SK-N-SH treated with all-trans-retinoic acid at 6 μM for 48 hours (cell line): ENCODE measurements at regions not wholly inside any gene's neighbourhood (a gene's known extent, or its start where the extent isn't known, plus 50 kb on each side); places are given as distances from the start of the nearest gene placed in this dataset.

Experiments used
- BACH2 ChIP-seq: fragments of 250-450 bp; sonication (Bioruptor Pico); IDR thresholded peaks from 2 replicates; pipeline ENCODE4 v1.9.0; 2021; ENCODE audit warnings: mild to moderate bottlenecking, borderline replicate concordance
- CREB5 ChIP-seq: fragments of 250-450 bp; sonication (Bioruptor Pico); IDR thresholded peaks from 2 replicates; pipeline ENCODE4 v1.5.1; 2020; ENCODE audit warnings: low read depth, mild to moderate bottlenecking, moderate library complexity
- CSRNP3 ChIP-seq: fragments of 250-450 bp; sonication (Bioruptor Pico); IDR thresholded peaks from 2 replicates; pipeline ENCODE4 v1.5.1; 2021; ENCODE audit warnings: mild to moderate bottlenecking, moderate library complexity
- ISL1 ChIP-seq: fragments of 250-450 bp; sonication (Bioruptor Pico); IDR thresholded peaks from 2 replicates; pipeline ENCODE4 v2.1.2; 2022; ENCODE audit warnings: mild to moderate bottlenecking, moderate library complexity
- PATZ1 ChIP-seq: fragments of 250-450 bp; sonication (Bioruptor Pico); IDR thresholded peaks from 2 replicates; pipeline ENCODE4 v1.8.0; 2020; ENCODE audit warnings: mild to moderate bottlenecking, moderate library complexity, borderline replicate concordance
- POU6F1 ChIP-seq: fragments of 250-450 bp; sonication (Bioruptor Pico); IDR thresholded peaks from 2 replicates; pipeline ENCODE4 v1.8.0; 2021; ENCODE audit warnings: low read depth, mild to moderate bottlenecking, moderate library complexity, borderline replicate concordance
- PPARA ChIP-seq: fragments of 250-450 bp; sonication (Bioruptor Pico); IDR thresholded peaks from 2 replicates; pipeline ENCODE4 v1.5.0; 2020; ENCODE audit warnings: mild to moderate bottlenecking, borderline replicate concordance
- RARB ChIP-seq: fragments of 250-450 bp; sonication (Bioruptor Pico); IDR thresholded peaks from 2 replicates; pipeline ENCODE4 v1.8.0; 2021; ENCODE audit warnings: mild to moderate bottlenecking, moderate library complexity
- SNAI2 ChIP-seq: fragments of 250-450 bp; sonication (Bioruptor Pico); IDR thresholded peaks from 2 replicates; pipeline ENCODE4 v1.5.0; 2020; ENCODE audit warnings: mild to moderate bottlenecking, moderate library complexity
- ZC3H10 ChIP-seq: fragments of 250-450 bp; sonication (Bioruptor Pico); IDR thresholded peaks from 2 replicates; pipeline ENCODE4 v1.5.1; 2021; ENCODE audit warnings: mild to moderate bottlenecking, moderate library complexity
- ZFP3 ChIP-seq: fragments of 250-450 bp; sonication (Bioruptor Pico); IDR thresholded peaks from 2 replicates; pipeline ENCODE4 v1.5.0; 2020; ENCODE audit warnings: mild to moderate bottlenecking, moderate library complexity

- TF ChIP-seq ZFP3 (CRISPR knock-in tag) (no peak), PATZ1 (CRISPR knock-in tag) (no peak), POU6F1 (CRISPR knock-in tag) (no peak), ISL1 (CRISPR knock-in tag) (no peak), RARB (CRISPR knock-in tag) (no peak), ZC3H10 (CRISPR knock-in tag) (no peak), CSRNP3 (CRISPR knock-in tag) (no peak), SNAI2 (CRISPR knock-in tag) (no peak), PPARA (no peak), BACH2 (CRISPR knock-in tag) (no peak), CREB5 (no peak)
These were observed 155.6 kb downstream of the SAMD5 start for GRCh38 chr6:147664092-147664491.
